ENCODE measurements at regions not wholly inside any gene's neighbourhood (a gene's known extent, or its start where the extent isn't known, plus 50 kb on each side); places are given as distances from the start of the nearest gene placed in this dataset.

- H3K23ac ChIP-seq (ENCODE audit: insufficient read length), result no peak overlapping the region
- no peak overlapping the region for H2BK15ac ChIP-seq (ENCODE audit: low read length)
- H2AFZ ChIP-seq (ENCODE audit: low read length), result peak overlapping the region; percentile 96
- no peak overlapping the region for H2BK20ac ChIP-seq (ENCODE audit: low read length)
- H3K9me3 ChIP-seq (ENCODE audit: insufficient read depth in 2 of 2, low read depth in 1 of 2, low read length in 1 of 2), result no peaks in the 10 kb centered on the region
- H3K79me2 ChIP-seq (ENCODE audit: control insufficient read depth in 1 of 2, insufficient read depth in 2 of 2, low read length in 2 of 2), result no peaks in the 10 kb centered on the region
- no peak overlapping the region for H4K5ac ChIP-seq (ENCODE audit: insufficient read length, low read depth, low read length)
- H3K23me2 ChIP-seq (ENCODE audit: low read depth, low read length), result no peaks in the 10 kb centered on the region
- WGBS, 2 experiments (ENCODE audit: extremely low coverage in 1 of 2, insufficient coverage in 1 of 2, insufficient read length in 1 of 2, insufficient replicate concordance in 2 of 2, low coverage in 1 of 2, low lambda C conversion rate in 2 of 2, missing lambda C conversion rate in 1 of 2), result 84% methylated on average over 2 of the region's 2 CpGs; no CpG with 5 or more reads in 1 of the 2 experiments
- H3K56ac ChIP-seq (replicated peaks; ENCODE audit: insufficient read length, low read depth, low read length), result no peak overlapping the region
- no peak overlapping the region for H3K9ac ChIP-seq (replicated peaks in 1 of 4; ENCODE audit: extremely low read depth in 1 of 4, low read depth in 3 of 4, low read length in 3 of 4)
- no peak overlapping the region for H3K27ac ChIP-seq (ENCODE audit: low read depth, low read length)
- DNase-seq (ENCODE audit: low read depth in 1 of 2, low spot score in 2 of 2), result no peak
- H3K4me3 ChIP-seq (ENCODE audit: extremely low read depth in 1 of 4, insufficient read depth in 2 of 4, low read depth in 3 of 4, low read length in 4 of 4), result no peak overlapping the region
- H4K91ac ChIP-seq (replicated peaks; ENCODE audit: insufficient read length, low read length), result no peak overlapping the region
- ChIA-PET POLR2A (ENCODE audit: partially characterized antibody) (no interaction called here), CTCF (ENCODE audit: partially characterized antibody) (no interaction called here)
- no peak overlapping the region for H2BK5ac ChIP-seq (ENCODE audit: low read depth, low read length)
- H3K36me3 ChIP-seq (ENCODE audit: control insufficient read depth in 2 of 4, insufficient read depth in 4 of 4, low read length in 3 of 4), result no peaks in the 10 kb centered on the region
- no peaks in the 10 kb centered on the region for H3K27me3 ChIP-seq (replicated peaks in 1 of 4; ENCODE audit: control insufficient read depth in 3 of 4, extremely low read depth in 1 of 4, insufficient read depth in 3 of 4, low read length in 3 of 4)
- no peak overlapping the region for H3K14ac ChIP-seq (ENCODE audit: insufficient read length)
- no peak overlapping the region for H2BK120ac ChIP-seq (replicated peaks; ENCODE audit: low read depth, low read length)
- no peak overlapping the region for H4K8ac ChIP-seq (ENCODE audit: extremely low read depth, insufficient read depth, low read length)
- H2BK12ac ChIP-seq (ENCODE audit: low read depth, low read length), result no peak overlapping the region
- TF ChIP-seq POLR2AphosphoS5 (IDR thresholded peaks at IDR 0.05; ENCODE audit: low read depth, low read length) (no peak), SIN3A (conservative IDR thresholded peaks at IDR 0.05 in 1 of 2, IDR thresholded peaks at IDR 0.05 in 1 of 2; ENCODE audit: low read depth in 1 of 2, low read length in 2 of 2) (peak in 1 of 2 experiments; percentile 51; a peak in 1 of 4 replicates)
- no peak overlapping the region for H3K4me2 ChIP-seq (ENCODE audit: insufficient read depth in 1 of 2, low read depth in 2 of 2, low read length in 2 of 2)
- H3K4ac ChIP-seq (replicated peaks; ENCODE audit: insufficient read length, low read depth, low read length), result no peak overlapping the region
- no peaks in the 10 kb centered on the region for H3K79me1 ChIP-seq (ENCODE audit: low read depth, low read length)
- H3K18ac ChIP-seq (ENCODE audit: extremely low read depth, low read length), result no peak overlapping the region
- FAIRE-seq, result no peak
- H3K4me1 ChIP-seq (replicated peaks in 1 of 4; ENCODE audit: control insufficient read depth in 3 of 4, insufficient read depth in 4 of 4, low read length in 3 of 4), result no peaks in the 10 kb centered on the region
- H2AK5ac ChIP-seq (ENCODE audit: low read depth, low read length), result no peak overlapping the region
- no peaks in the 10 kb centered on the region for H4K20me1 ChIP-seq (replicated peaks in 1 of 2; ENCODE audit: control insufficient read depth in 1 of 2, insufficient read depth in 2 of 2, low read length in 2 of 2)
These were observed 1005.4 kb downstream of the GRIK2 start for GRCh38 chr6:102398788-102399390.

Measured in H1 (cell line).